Loucy (cell line): ENCODE measurements at regions not wholly inside any gene's neighbourhood (a gene's known extent, or its start where the extent isn't known, plus 50 kb on each side); places are given as distances from the start of the nearest gene placed in this dataset.

Experiments
- H2AFZ ChIP-seq: fragments of 200-600 bp; sonication (generic); 2 replicates; pipeline ENCODE4 v1.6.0; 2016; ENCODE audit warnings: antibody characterized with exemption, mild to moderate bottlenecking, low read length, moderate library complexity
- H3F3A ChIP-seq: fragments of 200-600 bp; 2 replicates; pipeline ENCODE4 v1.6.0; 2016; ENCODE audit warnings: antibody characterized with exemption, low read depth, mild to moderate bottlenecking
- H3K27me3 ChIP-seq: fragments of 200-600 bp; sonication (generic); 2 replicates; pipeline ENCODE4 v1.6.1; 2014; ENCODE audit warnings: low read length, mild to moderate bottlenecking; ENCODE audit not compliant: insufficient read depth, poor library complexity, severe bottlenecking
- H3K36me3 ChIP-seq: fragments of 200-600 bp; sonication (generic); 2 replicates; pipeline ENCODE4 v1.6.1; 2016; ENCODE audit warnings: low read length; ENCODE audit not compliant: insufficient read depth
- H3K4me1 ChIP-seq: fragments of 200-600 bp; sonication (generic); 2 replicates; pipeline ENCODE4 v1.5.1; 2014; ENCODE audit warnings: low read length, mild to moderate bottlenecking; ENCODE audit not compliant: insufficient read depth, poor library complexity, severe bottlenecking
- H3K4me2 ChIP-seq: fragments of 200-600 bp; sonication (generic); 2 replicates; pipeline ENCODE4 v1.6.0; 2014; ENCODE audit warnings: antibody characterized with exemption, low read length, low read depth, mild to moderate bottlenecking; ENCODE audit not compliant: poor library complexity, severe bottlenecking
- H3K4me3 ChIP-seq: fragments of 200-600 bp; sonication (generic); 2 replicates; pipeline ENCODE4 v1.5.1; 2014; ENCODE audit warnings: low read length, mild to moderate bottlenecking, mixed read lengths; ENCODE audit not compliant: poor library complexity, severe bottlenecking
- H3K79me2 ChIP-seq: fragments of 200-600 bp; sonication (generic); 2 replicates; pipeline ENCODE4 v1.6.1; 2014; ENCODE audit warnings: low read length; ENCODE audit not compliant: insufficient read depth
- H3K9ac ChIP-seq: fragments of 200-600 bp; sonication (generic); 2 replicates; pipeline ENCODE4 v1.6.0; 2014; ENCODE audit warnings: mild to moderate bottlenecking, low read depth, low read length, moderate library complexity; ENCODE audit not compliant: poor library complexity, severe bottlenecking
- H3K9me2 ChIP-seq: fragments of 200-600 bp; sonication (generic); replicated peaks from 2 replicates; pipeline ENCODE4 v1.6.1; 2016; ENCODE audit warnings: low read depth, low read length, mixed read lengths
- H3K9me3 ChIP-seq: fragments of 200-600 bp; sonication (generic); 2 replicates; pipeline ENCODE4 v1.6.1; 2014; ENCODE audit warnings: mild to moderate bottlenecking, antibody characterized with exemption, low read length, low read depth; ENCODE audit not compliant: insufficient read depth
- H4K20me1 ChIP-seq: fragments of 200-600 bp; sonication (generic); 2 replicates; pipeline ENCODE4 v1.6.0; 2014; ENCODE audit warnings: antibody characterized with exemption, low read length, mild to moderate bottlenecking; ENCODE audit not compliant: insufficient read depth, poor library complexity, severe bottlenecking
- EZH2phosphoT487 ChIP-seq: fragments of 200-600 bp; IDR thresholded peaks from 2 replicates; pipeline ENCODE4 v1.6.1; 2018; ENCODE audit warnings: antibody characterized with exemption, mild to moderate bottlenecking, moderate library complexity, borderline replicate concordance
- TF ChIP-seq, protein P1 (sequence below): fragments of 200-600 bp; sonication (generic); conservative IDR thresholded peaks from 2 replicates; pipeline ENCODE4 v1.5.1; 2014; ENCODE audit warnings: mild to moderate bottlenecking, antibody characterized with exemption, low read length

- Histone ChIP-seq H3K4me2 (no peak overlapping the region), H3K9me2 (no peaks in the 10 kb centered on the region), H4K20me1 (no peaks in the 10 kb centered on the region), H3F3A (no peaks in the 10 kb centered on the region), H3K9me3 (no peaks in the 10 kb centered on the region; the same call in 1 of the 2 replicates), H3K4me3 (no peak overlapping the region), H2AFZ (no peak overlapping the region), H3K27me3 (no peaks in the 10 kb centered on the region), H3K79me2 (no peaks in the 10 kb centered on the region), H3K36me3 (no peaks in the 10 kb centered on the region), H3K9ac (no peak overlapping the region), H3K4me1 (no peaks in the 10 kb centered on the region)
- TF ChIP-seq, protein P1, sequence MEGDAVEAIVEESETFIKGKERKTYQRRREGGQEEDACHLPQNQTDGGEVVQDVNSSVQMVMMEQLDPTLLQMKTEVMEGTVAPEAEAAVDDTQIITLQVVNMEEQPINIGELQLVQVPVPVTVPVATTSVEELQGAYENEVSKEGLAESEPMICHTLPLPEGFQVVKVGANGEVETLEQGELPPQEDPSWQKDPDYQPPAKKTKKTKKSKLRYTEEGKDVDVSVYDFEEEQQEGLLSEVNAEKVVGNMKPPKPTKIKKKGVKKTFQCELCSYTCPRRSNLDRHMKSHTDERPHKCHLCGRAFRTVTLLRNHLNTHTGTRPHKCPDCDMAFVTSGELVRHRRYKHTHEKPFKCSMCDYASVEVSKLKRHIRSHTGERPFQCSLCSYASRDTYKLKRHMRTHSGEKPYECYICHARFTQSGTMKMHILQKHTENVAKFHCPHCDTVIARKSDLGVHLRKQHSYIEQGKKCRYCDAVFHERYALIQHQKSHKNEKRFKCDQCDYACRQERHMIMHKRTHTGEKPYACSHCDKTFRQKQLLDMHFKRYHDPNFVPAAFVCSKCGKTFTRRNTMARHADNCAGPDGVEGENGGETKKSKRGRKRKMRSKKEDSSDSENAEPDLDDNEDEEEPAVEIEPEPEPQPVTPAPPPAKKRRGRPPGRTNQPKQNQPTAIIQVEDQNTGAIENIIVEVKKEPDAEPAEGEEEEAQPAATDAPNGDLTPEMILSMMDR, result no peak
- TF ChIP-seq EZH2phosphoT487, result no peak
These were observed 736.6 kb upstream of the SEL1L start for GRCh38 chr14:82270286-82270685.

DNA sequence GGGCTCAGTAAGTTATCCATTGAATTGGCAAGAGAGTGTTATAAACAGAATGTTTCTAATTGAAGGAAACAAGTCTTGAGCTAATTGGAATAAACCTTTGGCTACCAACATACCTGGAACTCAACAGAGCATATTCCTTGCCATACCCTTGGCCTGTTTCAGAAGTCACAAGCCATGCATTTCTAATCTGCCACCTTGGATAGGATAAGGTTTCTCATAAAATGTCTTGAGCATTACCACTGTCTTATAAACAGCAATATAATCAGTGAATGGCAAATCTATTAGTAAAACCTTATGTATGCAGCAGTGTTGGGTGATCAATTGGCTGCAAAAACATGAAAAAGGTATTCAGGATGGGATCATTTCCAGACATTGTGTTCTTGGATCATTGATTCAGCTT, 765.2 kb upstream of the SEL1L start:
- H3K36me3 ChIP-seq, result no peaks in the 10 kb centered on the region
- no peaks in the 10 kb centered on the region for H3K79me2 ChIP-seq
- no peaks in the 10 kb centered on the region for H3F3A ChIP-seq
- H3K4me3 ChIP-seq, result no peak overlapping the region
- H3K4me2 ChIP-seq, result no peak overlapping the region
- no peaks in the 10 kb centered on the region for H3K9me3 ChIP-seq
- H3K4me1 ChIP-seq, result no peaks in the 10 kb centered on the region
- H3K9ac ChIP-seq, result no peak overlapping the region
- no peaks in the 10 kb centered on the region for H3K27me3 ChIP-seq
- H4K20me1 ChIP-seq, result no peaks in the 10 kb centered on the region
- TF ChIP-seq EZH2phosphoT487, result no peak
- TF ChIP-seq, protein P1, result no peak
- H2AFZ ChIP-seq, result no peak overlapping the region
- H3K9me2 ChIP-seq, result no peaks in the 10 kb centered on the region

GRCh38 chr14:82309199-82309598, 775.5 kb upstream of the SEL1L start:
- Histone ChIP-seq H3K27me3 (no peaks in the 10 kb centered on the region), H3K9ac (no peak overlapping the region), H3K79me2 (no peaks in the 10 kb centered on the region), H3K36me3 (no peaks in the 10 kb centered on the region), H3K4me3 (no peak overlapping the region), H3K9me3 (no peaks in the 10 kb centered on the region), H3K9me2 (no peaks in the 10 kb centered on the region), H3K4me2 (no peak overlapping the region), H3F3A (no peaks in the 10 kb centered on the region), H3K4me1 (no peaks in the 10 kb centered on the region), H2AFZ (no peak overlapping the region), H4K20me1 (no peaks in the 10 kb centered on the region)
- TF ChIP-seq EZH2phosphoT487, result no peak

DNA sequence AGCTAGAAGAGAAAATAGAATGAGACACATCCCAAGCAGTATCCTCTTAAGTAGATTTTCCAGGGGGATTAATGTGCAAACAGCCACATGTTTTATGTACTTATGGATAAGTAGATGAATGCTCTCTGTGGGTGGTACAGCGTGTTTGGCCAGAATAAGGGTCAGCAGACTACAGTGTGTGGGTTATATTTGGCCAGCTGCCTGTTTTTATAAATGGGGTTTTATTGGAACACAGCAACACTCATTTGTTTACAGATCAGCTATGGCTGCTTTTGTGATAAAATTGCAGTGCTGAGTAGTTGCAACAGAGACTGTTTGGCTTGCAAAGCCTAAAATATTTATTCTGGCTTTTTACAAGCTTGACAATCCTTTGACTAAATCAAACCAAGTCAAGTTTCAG, 780.2 kb upstream of the SEL1L start:
- H3F3A ChIP-seq, result no peaks in the 10 kb centered on the region
- H3K9ac ChIP-seq, result no peak overlapping the region
- H3K4me3 ChIP-seq, result no peak overlapping the region
- H3K4me2 ChIP-seq, result no peak overlapping the region
- no peaks in the 10 kb centered on the region for H3K27me3 ChIP-seq
- no peaks in the 10 kb centered on the region for H3K36me3 ChIP-seq
- no peak overlapping the region for H2AFZ ChIP-seq
- no peaks in the 10 kb centered on the region for H3K9me2 ChIP-seq
- H3K4me1 ChIP-seq, result no peaks in the 10 kb centered on the region
- TF ChIP-seq, protein P1, result no peak
- no peak for TF ChIP-seq EZH2phosphoT487
- no peaks in the 10 kb centered on the region for H3K9me3 ChIP-seq
- H4K20me1 ChIP-seq, result no peaks in the 10 kb centered on the region
- H3K79me2 ChIP-seq, result no peaks in the 10 kb centered on the region
